Astrocyte of the spinal cord (primary cell): ENCODE measurements at regions not wholly inside any gene's neighbourhood (a gene's known extent, or its start where the extent isn't known, plus 50 kb on each side); places are given as distances from the start of the nearest gene placed in this dataset.
"Not testable (repeated sequence)": the region's sequence is repeated elsewhere in the genome, so short reads cannot be mapped to it uniquely, and the experiment has no call there.

ENCODE experiments used
- DNase-seq: peaks from one replicate; pipeline ENCODE4 v3.0.0; 2011; ENCODE audit warnings: low read depth, low spot score
- H3K4me3 ChIP-seq: 2 replicates; pipeline ENCODE4 v1.5.1; 2011; ENCODE audit warnings: low read depth, mild to moderate bottlenecking, low read length, moderate library complexity
- CTCF ChIP-seq: IDR thresholded peaks from 2 replicates; pipeline ENCODE4 v1.5.1; 2012; ENCODE audit warnings: low read depth, mild to moderate bottlenecking, low read length, inconsistent platforms
- in situ Hi-C: cut with HindIII; loops from 2 replicates; pipeline ENCODE4 v1.10.0; 2017; ENCODE audit warnings: low sequenced_read_pairs

DNA sequence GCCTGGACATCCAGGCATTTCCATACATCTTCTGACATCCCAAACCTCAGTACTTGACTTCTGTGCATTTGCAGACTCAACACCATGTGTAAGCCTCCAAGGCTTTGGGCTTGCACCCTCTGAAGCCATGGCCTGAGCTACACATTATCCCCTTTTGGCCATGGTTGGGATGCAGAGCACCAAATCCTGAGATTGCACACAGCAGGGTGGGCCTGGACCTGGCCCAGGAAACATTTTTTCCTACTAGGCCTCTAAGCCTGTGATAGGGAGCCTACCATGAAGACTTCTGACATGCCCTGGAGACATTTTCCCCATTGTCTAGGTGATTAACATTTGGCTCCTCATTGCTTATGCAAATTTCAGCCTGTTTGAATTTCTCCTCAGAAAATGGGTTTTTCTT is 853.4 kb upstream of the SPRY2 start:
- no peak for TF ChIP-seq CTCF
- DNase-seq, result no peak
- in situ Hi-C loops, result no loop called here
- no peak overlapping the region for H3K4me3 ChIP-seq

GRCh38 chr13:81184556-81185265 is 843.8 kb upstream of the SPRY2 start:
- H3K4me3 ChIP-seq, result no peak overlapping the region
- peak; percentile 52 for DNase-seq
- in situ Hi-C loops, result no loop called here
- no peak for TF ChIP-seq CTCF

DNA sequence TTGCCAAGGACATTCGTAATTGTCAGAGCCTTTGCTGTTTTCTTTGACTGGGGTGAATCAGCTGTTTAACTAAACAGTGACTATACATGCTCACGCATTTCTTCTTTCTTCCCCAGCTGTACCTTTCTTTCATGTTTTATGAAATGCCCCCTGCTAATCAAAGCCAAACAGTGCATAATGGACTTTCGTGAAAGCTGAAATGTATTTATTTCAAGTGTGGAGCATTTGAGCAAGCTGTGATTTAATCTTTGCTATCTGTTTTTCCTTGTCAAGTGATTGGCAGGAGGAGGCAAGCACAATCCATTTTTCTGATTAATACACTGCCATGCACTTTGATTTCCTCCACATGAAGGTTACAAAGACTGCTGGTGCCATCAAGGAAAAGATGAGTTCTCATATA is 831.7 kb upstream of the SPRY2 start:
- no peak for DNase-seq
- in situ Hi-C loops, result no loop called here
- H3K4me3 ChIP-seq, result no peak overlapping the region
- TF ChIP-seq CTCF, result no peak

DNA sequence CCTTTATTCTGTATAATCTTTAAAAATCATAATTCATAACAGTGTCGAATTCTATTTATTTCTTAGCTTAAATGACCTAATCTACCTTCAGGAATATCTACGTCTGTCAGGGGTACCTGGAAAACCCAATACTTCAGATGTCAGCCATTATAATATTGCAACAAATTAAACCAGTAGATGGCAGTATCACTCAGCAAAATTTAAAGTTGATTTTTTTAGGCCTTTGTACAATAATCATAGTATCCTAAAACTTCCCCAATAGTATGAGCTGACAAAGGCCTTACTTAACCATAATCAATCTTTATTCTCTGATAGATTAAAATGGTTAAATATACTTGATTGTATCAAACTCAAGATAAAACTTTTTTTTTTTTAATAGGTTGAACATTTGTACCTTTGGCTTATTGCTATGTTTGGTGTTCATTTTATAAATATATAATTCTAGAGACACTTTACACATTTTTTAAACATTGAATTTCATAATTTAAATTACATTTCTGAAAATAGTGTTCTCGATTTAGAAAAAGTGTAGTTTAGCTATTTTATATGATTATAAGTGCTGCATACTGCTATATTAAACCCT is 830.2 kb upstream of the SPRY2 start:
- peak; percentile 29 for DNase-seq
- H3K4me3 ChIP-seq, result no peak overlapping the region
- in situ Hi-C loops, result no loop called here
- TF ChIP-seq CTCF, result peak; percentile 53

DNA sequence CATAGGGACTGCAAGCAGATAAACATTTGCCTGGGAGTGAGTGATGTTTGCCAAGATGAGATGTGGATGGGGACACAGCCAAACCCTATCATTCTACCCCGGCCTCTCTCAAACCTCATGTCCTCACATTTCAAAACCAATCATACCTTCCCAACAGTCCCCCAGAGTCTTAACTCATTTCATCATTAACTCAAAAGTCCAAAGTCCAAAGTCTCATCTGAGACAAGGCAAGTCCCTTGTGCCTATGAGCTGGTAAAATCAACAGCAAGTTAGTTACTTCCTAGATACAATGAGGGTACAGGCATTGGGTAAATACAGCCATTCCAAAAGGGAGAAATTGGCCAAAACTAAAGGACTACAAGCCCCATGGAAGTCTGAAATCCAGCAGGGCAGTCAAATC is 822.9 kb upstream of the SPRY2 start:
- DNase-seq, in situ Hi-C loops, H3K4me3 ChIP-seq: not testable (repeated sequence)

- no peak overlapping the region for H3K4me3 ChIP-seq
- no peak for TF ChIP-seq CTCF
- in situ Hi-C loops, result no loop called here
- no peak for DNase-seq
Observed at GRCh38 chr13:81153478-81153877, 812.6 kb upstream of the SPRY2 start.

DNA sequence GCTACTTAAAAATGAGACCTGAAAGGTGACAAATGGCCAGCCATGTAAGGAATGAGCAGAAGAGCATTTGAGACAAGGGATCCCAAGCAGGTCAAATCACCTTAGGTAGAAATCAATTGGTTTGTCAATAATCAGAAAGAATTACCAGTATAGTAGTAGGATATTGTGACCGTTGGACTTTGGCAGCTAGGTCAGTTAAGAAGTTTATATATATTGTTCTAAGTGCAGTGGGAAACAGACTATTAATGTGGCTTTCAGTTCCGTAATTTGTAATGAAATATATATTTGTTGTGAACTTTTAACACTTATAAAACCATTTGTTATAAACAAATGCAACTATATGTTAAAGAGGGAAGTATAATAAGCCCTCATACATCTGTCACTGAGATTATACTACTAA is 807.9 kb upstream of the SPRY2 start:
- TF ChIP-seq CTCF, result no peak
- DNase-seq, result no peak
- in situ Hi-C loops, result no loop called here
- H3K4me3 ChIP-seq, result no peak overlapping the region

DNA sequence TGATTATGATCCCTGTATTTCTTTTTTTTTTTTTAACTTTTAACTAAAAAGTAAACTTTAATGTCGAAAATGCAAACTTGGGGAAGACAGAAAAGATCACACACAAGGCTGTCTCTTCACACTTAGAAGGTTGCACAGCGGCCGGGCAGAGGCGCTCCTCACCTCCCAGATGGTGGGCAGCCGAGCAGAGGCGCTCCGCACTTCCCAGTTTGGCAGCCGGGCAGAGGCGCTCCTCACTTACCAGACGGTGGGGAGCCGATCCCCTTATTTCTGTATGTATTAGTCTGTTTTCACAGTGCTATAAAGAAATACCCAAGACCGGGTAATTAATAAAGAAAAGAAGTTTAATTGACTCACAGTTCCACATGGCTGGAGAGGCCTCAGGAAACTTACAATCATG is 805.6 kb upstream of the SPRY2 start:
- in situ Hi-C loops, H3K4me3 ChIP-seq, DNase-seq: not testable (repeated sequence)
